Activated T-helper 1 cell treated with Interleukin-2 at 50 U/mL for 16 hours (primary cell): ENCODE measurements at regions not wholly inside any gene's neighbourhood (a gene's known extent, or its start where the extent isn't known, plus 50 kb on each side); places are given as distances from the start of the nearest gene placed in this dataset.

Experiments
- DNase-seq: peaks from one replicate; pipeline ENCODE4 v3.0.0-alpha.2; 2020; ENCODE audit warnings: low read depth

DNA sequence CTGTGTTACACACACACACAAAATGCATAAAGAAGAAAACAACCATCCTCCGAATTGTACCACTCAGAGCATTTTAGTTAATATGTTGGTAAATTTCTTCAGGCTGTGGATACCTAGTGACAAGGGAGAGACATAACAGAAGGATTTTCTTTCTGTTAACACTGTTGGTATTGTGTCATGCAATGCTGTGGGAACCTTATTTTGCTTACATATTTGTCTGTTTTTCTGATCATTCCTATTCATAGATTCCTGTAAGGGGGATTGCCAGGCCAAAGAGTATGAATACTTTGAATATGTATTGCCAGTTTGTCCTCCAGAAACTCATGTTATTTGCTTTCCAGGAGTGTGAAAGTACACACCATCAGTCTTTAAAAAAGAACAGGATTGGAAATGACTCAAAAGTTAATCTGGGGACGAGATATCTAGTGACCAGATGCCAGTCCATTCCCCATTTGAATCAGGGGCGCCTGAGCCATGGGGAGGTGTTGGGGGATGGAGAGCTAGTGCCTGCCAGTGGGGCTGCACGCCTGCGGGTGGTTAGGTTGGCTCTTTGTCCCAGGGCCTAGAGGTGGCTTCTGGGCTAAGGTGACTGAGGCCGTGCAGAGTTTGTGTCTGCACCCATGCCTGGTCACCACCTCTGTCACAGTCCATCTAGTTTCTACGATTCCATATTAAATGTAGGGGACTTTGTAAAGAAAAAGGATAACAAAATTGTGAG lies 142.0 kb downstream of the PTPN20 start:
- no peak for DNase-seq

DNA sequence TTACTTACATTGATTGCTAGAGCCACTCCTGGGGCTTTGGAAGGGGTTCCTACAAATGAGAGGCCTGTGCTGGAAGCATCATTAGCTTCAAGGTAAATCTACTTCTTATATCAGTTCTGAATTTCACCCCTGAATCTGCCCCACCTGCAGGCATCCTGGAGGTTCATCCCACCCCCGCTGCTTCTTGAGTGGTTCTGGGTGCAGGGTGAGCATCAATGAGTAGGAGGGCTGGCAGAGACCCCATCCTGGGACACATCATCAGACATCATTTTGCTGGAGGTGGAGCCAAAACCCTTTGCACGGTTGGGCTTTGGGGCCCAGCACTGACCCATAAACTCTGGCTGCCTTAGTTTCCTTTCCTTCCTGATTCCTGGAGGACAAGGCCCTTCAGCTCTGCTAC lies 143.7 kb downstream of the PTPN20 start:
- DNase-seq: no peak

DNA sequence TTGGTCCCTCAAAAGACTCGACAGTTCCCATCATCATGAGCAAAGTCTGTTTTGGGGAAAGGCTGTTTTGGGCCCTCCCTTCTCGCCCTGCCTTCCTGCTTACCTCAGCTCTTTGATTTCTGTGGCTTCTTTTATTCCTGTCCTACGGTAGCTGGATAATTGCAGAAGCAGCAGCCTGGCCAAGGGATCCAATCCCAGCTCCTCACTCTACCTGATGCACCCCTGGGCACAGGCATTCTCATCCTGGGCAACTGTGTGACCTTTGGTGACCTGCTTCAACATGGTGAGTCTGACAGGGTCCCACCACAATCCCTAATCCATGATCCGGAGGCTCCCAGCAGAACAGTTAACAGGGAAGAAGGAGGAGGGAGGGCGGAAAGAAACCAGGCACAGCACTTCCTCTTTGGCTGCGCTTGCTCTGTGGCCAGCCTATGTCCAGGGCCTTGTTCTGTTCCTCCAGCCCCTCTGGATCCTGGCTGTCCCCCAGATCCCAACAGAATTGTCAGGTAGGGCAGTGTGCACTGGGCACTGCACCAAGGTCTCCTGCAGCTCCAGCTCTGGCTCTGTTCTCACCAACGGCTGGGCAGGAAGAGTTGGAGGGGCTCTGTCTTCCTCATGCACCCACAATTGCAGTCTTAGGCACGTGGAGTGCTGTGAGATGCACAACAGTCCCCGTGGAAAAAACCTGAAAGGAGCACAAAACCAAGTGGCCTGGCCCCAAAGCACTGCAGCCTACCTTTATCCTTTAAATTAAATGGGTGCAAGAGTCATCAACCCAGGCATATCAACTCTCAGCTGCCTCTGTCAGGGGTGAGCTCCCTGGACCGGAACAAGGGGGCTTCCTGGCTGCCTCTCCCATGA lies 144.4 kb downstream of the PTPN20 start:
- DNase-seq: no peak

DNA sequence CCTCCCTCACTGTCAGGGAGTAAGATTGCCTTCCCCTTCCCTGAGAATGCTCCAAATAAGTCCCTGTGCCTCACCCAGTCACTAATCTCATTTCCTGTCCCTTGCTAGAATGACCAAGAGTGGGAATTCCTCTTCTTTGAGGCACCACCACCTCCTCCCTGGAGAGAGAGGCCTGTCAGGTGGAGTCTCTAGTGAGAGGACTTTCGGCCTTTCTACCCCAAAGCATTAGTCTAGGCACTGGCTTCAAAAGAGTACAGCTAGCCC lies 145.0 kb downstream of the PTPN20 start:
- no peak for DNase-seq

- DNase-seq: no peak
These were observed 146.2 kb downstream of the PTPN20 start for GRCh38 chr10:47057471-47057870.

GRCh38 chr10:47058032-47058702 lies 146.9 kb downstream of the PTPN20 start:
- DNase-seq: no peak

DNA sequence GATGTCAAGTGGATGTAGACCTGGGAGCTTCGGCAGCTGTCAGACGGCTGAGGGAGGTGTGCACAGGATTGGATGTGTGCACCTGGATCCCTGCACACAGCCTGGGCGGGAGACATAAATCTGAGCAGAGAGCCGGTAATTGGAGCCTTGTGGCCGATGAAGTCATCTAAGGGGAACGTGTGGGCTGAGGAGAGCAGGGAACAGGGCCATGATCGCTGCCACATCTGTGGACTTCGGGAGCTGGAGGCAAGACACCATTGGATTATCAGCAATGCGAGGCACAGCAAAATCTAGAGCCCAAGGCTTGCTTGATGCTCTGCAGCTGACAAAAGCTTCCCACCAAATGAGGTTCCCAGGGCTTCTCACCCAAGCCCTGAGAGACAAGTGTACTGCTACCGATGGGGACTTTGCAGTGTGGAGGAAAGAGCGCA lies 147.7 kb downstream of the PTPN20 start:
- DNase-seq: no peak

DNA sequence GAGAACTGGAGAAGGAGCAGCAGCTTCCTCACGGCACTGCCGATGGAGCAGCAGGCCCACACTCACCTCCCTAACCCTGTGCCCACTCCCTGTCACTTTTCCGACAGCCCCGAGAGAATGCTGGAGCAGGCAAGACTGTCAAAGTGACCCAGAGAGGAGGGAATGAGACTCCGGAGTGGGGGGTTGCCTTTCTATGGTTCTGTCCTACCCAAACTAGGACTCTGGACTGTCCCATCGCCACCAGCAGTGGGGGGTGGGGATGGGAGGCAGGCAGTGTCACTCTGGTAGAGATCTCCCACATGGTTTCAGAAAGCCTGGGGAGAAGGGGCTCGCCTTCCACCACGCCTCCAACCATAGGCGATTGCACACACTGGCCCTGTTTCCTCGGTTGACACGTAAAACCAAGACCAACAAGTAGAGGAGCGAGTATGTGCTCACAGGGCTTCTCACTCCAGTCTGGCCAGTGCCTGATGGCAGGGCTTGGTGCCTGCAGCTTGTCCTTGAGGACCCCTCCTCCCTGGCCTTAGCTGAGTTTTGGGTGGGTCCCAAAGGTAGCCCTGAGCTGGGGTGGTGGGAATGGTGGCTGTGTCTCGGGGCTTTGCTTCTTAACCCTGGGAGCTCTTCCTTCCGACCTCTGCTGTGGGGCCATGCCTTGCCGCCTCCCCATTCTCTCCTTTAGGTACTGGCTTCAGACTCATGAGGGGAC lies 148.5 kb downstream of the PTPN20 start:
- DNase-seq: no peak

DNA sequence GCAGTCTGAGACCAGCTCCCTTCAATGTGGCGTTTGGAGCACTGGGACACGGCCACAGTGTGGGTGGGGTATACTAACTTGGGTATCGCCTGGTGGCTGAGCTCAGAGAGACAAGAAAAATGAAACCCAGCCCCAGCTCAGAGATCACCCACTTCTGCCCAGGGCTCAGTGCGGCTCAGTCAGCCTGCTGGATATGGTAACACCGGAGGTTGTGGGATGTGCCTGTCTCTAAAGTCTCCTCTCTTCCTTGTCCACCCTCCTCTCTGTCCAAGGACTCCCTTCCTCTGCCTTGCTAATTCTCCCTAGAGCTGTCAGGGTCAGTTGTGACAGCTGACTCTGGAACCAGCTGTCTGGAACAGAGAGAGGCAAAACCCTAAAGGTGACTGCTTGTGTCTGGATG lies 149.1 kb downstream of the PTPN20 start:
- DNase-seq: no peak

GRCh38 chr10:47060993-47061500 lies 149.8 kb downstream of the PTPN20 start:
- DNase-seq: no peak

- DNase-seq: no peak
These were observed 150.5 kb downstream of the PTPN20 start for GRCh38 chr10:47061776-47062175.

DNA sequence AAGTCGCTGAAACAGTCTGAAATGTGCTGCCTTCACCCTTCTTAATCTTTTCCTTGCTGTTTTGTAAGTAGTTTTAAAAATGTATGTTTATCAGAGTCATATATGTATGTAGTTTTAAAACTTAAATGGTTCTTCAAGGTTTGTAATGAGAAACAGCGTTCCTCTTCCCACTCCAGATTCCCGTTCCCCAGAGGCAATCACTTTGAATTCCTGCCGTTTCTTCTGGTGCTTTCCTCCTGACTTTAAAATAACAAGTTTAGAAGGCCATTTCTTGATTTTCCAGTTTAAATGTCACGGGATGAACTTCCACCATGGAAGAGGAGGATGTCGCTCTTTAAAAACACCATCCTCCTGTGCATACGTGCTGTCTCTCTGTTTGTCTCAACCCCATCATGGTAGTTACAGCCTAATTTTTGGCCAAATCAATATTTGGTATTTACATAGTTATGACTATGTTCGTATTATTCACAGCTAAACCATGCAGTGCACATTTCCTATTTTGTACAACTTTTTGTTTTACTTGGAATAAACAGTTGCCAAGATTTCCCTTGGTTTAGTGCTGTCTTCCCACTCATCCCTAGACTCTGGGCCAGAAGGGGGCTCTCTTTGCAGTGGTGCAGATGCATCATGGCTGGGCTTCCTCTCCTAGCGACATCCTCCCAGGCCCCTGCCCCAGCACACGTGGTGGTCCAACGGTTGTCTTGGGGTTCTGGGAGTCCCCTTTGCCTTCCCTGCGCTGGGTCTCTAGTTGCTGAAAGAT lies 151.4 kb downstream of the PTPN20 start:
- no peak for DNase-seq

- DNase-seq: no peak
These were observed 152.6 kb downstream of the PTPN20 start for GRCh38 chr10:47063858-47064257.

GRCh38 chr10:47065903-47066302 lies 154.7 kb downstream of the PTPN20 start:
- no peak for DNase-seq

- DNase-seq: no peak
These were observed 157.0 kb downstream of the PTPN20 start for GRCh38 chr10:47067949-47068940.

GRCh38 chr10:47070541-47070940 lies 159.3 kb downstream of the PTPN20 start:
- no peak for DNase-seq

DNA sequence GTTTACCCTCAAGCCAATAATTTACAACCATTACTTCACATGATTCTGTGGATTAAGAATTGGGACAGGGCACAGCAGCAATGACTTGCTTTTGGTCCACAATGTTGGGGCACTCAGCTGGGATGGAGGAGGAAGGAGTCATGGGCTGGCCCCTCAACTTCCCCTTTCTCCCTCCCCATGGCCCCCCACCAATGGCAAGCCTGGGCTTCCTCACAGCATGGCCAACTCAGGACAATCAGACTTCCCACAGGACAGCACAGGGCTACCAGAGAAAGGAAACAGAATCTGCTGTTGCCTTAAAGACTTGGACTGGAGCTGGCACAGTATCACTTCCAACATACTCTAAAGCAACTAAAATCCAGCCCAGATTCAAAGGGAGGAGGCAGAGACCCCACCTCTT lies 160.7 kb downstream of the PTPN20 start:
- DNase-seq: no peak

- DNase-seq: no peak
These were observed 162.7 kb downstream of the PTPN20 start for GRCh38 chr10:47073967-47074366.

DNA sequence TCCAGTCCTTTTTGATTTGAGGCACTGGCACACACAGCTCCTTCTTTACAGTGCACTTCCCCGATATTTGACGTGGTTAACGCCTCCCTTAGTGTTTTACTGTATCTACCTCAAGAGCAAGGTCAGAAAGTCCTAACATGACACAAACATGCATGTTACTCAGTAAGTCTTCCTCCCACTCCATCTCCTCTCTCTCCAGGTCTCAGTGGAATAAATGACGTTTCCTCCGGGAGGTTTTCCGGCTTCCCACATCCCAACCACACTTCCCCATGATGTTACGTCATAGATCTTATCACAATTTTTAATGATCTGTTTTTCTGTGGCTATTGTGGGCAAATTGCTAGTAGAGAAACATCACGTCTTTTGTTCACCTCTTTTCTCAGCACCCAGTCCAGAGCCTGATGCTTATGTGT lies 165.7 kb downstream of the PTPN20 start:
- DNase-seq: no peak

DNA sequence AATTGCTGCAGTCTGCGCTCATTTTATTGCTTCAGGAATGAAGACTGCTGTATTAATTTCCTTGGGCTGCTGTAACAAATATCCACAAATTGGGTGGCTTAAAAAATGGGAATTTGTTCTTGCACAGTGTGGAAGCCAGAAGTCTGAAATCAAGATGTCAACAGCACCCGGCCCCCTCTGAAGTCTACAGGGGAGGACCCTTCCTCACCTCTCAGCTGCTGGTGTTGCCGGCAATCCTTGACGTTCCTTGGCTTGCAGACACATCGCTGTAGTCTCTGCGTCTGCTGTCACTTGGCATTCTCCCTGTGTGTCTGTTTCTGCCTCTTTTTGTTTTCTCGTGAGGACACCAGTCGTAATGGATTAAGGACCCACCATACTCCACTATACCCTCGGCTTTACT lies 166.2 kb downstream of the PTPN20 start:
- DNase-seq: no peak
